GM12878 (cell line): ENCODE measurements at regions not wholly inside any gene's neighbourhood (a gene's known extent, or its start where the extent isn't known, plus 50 kb on each side); places are given as distances from the start of the nearest gene placed in this dataset.

ENCODE experiments used
- CBX5 ChIP-seq: sonication (generic); IDR thresholded peaks from 2 replicates; pipeline ENCODE4 v1.6.1; 2016; ENCODE audit warnings: low read depth, moderate library complexity, mild to moderate bottlenecking, inconsistent platforms
- CEBPB ChIP-seq, 2 experiments: fragments of 150-350 bp in 1 of 2; IDR thresholded peaks; 2 replicates each; pipeline ENCODE4 v1.6.1; 2012 to 2014; ENCODE audit warnings: low read depth in 2 of 2, low read length in 2 of 2, borderline replicate concordance in 1 of 2, inconsistent platforms in 1 of 2
- CHD4 ChIP-seq: fragments of 200-600 bp; sonication (generic); IDR thresholded peaks from 2 replicates; pipeline ENCODE4 v1.6.1; 2016; ENCODE audit warnings: mild to moderate bottlenecking
- CTCF ChIP-seq, 3 experiments: IDR thresholded peaks in 2 of 3; conservative IDR thresholded peaks in 1 of 3; 2 replicates each; pipeline ENCODE4 v1.5.1; 2011; ENCODE audit warnings: low read depth in 3 of 3, low read length in 3 of 3, mild to moderate bottlenecking in 3 of 3, control low read depth in 2 of 3, moderate library complexity in 2 of 3, inconsistent platforms in 1 of 3, mixed read lengths in 1 of 3; ENCODE audit not compliant: control insufficient read depth in 2 of 3, insufficient read depth in 1 of 3; ENCODE audit errors: extremely low read depth in 1 of 3
- NR2C1 ChIP-seq: fragments of 450-650 bp; IDR thresholded peaks from 2 replicates; pipeline ENCODE4 v1.6.1; 2017; ENCODE audit warnings: antibody characterized with exemption, mild to moderate bottlenecking, moderate library complexity
- NR2F1 ChIP-seq: fragments of 450-650 bp; conservative IDR thresholded peaks from 2 replicates; pipeline ENCODE4 v1.6.1; 2017; ENCODE audit warnings: mild to moderate bottlenecking
- RELA ChIP-seq: fragments of 450-650 bp; IDR thresholded peaks from 2 replicates; pipeline ENCODE4 v1.8.0; 2014; ENCODE audit warnings: borderline replicate concordance; ENCODE audit not compliant: partially characterized antibody
- SP1 ChIP-seq: IDR thresholded peaks from one replicate; pipeline ENCODE4 v1.6.1; 2011; ENCODE audit warnings: low read depth, low read length
- YY1 ChIP-seq: IDR thresholded peaks from 2 replicates; pipeline ENCODE4 v1.6.1; 2011; ENCODE audit warnings: low read depth, mild to moderate bottlenecking, low read length

- TF ChIP-seq CBX5 (no peak), CHD4 (no peak), NR2C1 (no peak), SP1 (no peak), NR2F1 (no peak), RELA (no peak), CEBPB (IDR thresholded peaks at IDR 0.05; ENCODE audit: borderline replicate concordance in 1 of 2, low read depth in 2 of 2, low read length in 2 of 2) (no peak), YY1 (no peak), CTCF (IDR thresholded peaks at IDR 0.05 in 2 of 3, conservative IDR thresholded peaks at IDR 0.05 in 1 of 3; ENCODE audit: control insufficient read depth in 2 of 3, extremely low read depth in 1 of 3, insufficient read depth in 1 of 3, low read depth in 3 of 3, low read length in 3 of 3) (no peak)
These were observed 105.3 kb downstream of the LHX2 start for GRCh38 chr9:124116683-124117363.
